Glutamatergic neuron (in vitro differentiated cells): ENCODE measurements at regions not wholly inside any gene's neighbourhood (a gene's known extent, or its start where the extent isn't known, plus 50 kb on each side); places are given as distances from the start of the nearest gene placed in this dataset.
A peak's percentile ranks its signal among the peaks of the same experiment; 100 is the strongest.

ENCODE experiments used
- DNase-seq: peaks from one replicate; pipeline ENCODE4 v3.0.0; 2022
- H3K27ac Mint-ChIP-seq: one replicate; pipeline ENCODE4 v1.8.0; 2020; ENCODE audit warnings: mild to moderate bottlenecking, mixed read lengths, inconsistent platforms; ENCODE audit not compliant: unreplicated experiment
- H3K27me3 Mint-ChIP-seq: one replicate; pipeline ENCODE4 v1.8.0; 2020; ENCODE audit warnings: mild to moderate bottlenecking, moderate library complexity, mixed read lengths, inconsistent platforms; ENCODE audit not compliant: unreplicated experiment
- H3K36me3 Mint-ChIP-seq: one replicate; pipeline ENCODE4 v1.8.0; 2020; ENCODE audit warnings: mild to moderate bottlenecking, mixed read lengths, inconsistent platforms; ENCODE audit not compliant: unreplicated experiment
- H3K4me1 Mint-ChIP-seq: one replicate; pipeline ENCODE4 v1.8.0; 2020; ENCODE audit warnings: mild to moderate bottlenecking, low read depth, mixed read lengths, inconsistent platforms; ENCODE audit not compliant: unreplicated experiment
- H3K4me3 Mint-ChIP-seq: one replicate; pipeline ENCODE4 v1.8.0; 2020; ENCODE audit warnings: mild to moderate bottlenecking, mixed read lengths, inconsistent platforms; ENCODE audit not compliant: unreplicated experiment
- H3K9me3 Mint-ChIP-seq: one replicate; pipeline ENCODE4 v1.8.0; 2020; ENCODE audit warnings: mild to moderate bottlenecking, moderate library complexity, mixed read lengths, inconsistent platforms; ENCODE audit not compliant: unreplicated experiment
- CTCF ChIP-seq: fragments of 200-600 bp; sonication (generic); IDR thresholded peaks from one replicate; pipeline ENCODE4 v1.5.0; 2021; ENCODE audit not compliant: partially characterized antibody, unreplicated experiment

DNA sequence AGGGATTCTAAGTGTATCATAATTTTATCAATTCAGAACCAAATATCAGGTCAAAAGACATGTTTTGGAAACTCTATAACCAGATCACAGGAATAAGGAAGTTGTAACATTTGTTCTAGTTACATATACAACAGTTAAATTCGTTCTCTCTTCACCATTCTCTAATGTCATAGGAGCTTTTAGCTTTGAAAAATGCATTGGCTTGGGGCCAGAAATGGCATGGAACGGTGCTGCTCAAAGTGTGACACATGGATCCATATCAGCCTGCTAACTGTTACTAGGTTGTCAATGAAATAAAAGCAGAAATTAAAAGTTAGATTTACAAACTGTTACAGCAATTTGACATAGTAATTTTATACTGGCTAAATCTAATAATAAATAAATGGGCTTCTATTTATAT is 120.3 kb downstream of the LCA5 start:
- no peak for DNase-seq
- H3K9me3 Mint-ChIP-seq, result peaks cover under 1% of the 10 kb centered on the region
- H3K36me3 Mint-ChIP-seq, result no peaks in the 10 kb centered on the region
- TF ChIP-seq CTCF, result no peak
- H3K27ac Mint-ChIP-seq, result no peak overlapping the region
- no peaks in the 10 kb centered on the region for H3K27me3 Mint-ChIP-seq
- H3K4me3 Mint-ChIP-seq, result no peak overlapping the region
- H3K4me1 Mint-ChIP-seq, result peaks cover 3% of the 10 kb centered on the region

DNA sequence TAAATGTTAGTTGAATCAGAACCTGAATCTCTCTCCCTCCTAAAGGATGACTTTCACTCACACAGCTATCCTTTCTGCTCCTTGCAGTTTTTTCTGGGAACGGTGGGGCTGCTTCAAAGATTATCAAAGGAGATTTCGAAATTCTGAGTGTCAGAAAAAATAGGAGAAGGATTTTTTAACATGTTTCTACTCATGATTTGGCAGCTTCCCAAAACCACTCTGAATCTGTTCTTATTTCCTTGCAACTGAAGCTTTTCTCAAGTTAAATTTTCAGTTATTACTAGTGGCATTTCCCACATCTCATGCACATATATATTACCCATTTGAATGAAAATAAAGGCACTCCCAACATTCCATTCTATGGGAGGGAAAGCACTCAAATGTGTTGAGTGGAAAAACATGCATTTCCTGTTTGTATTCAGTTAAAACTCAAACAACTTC is 123.6 kb downstream of the LCA5 start:
- TF ChIP-seq CTCF, result no peak
- Mint-ChIP-seq H3K27ac (no peak overlapping the region), H3K4me1 (peaks cover 9% of the 10 kb centered on the region), H3K36me3 (no peaks in the 10 kb centered on the region), H3K9me3 (peaks cover 1% of the 10 kb centered on the region), H3K4me3 (no peak overlapping the region), H3K27me3 (no peaks in the 10 kb centered on the region)
- no peak for DNase-seq

- H3K27me3 Mint-ChIP-seq, result no peaks in the 10 kb centered on the region
- H3K36me3 Mint-ChIP-seq, result no peaks in the 10 kb centered on the region
- no peak for DNase-seq
These were observed 126.4 kb downstream of the LCA5 start for GRCh38 chr6:79410806-79411205.

DNA sequence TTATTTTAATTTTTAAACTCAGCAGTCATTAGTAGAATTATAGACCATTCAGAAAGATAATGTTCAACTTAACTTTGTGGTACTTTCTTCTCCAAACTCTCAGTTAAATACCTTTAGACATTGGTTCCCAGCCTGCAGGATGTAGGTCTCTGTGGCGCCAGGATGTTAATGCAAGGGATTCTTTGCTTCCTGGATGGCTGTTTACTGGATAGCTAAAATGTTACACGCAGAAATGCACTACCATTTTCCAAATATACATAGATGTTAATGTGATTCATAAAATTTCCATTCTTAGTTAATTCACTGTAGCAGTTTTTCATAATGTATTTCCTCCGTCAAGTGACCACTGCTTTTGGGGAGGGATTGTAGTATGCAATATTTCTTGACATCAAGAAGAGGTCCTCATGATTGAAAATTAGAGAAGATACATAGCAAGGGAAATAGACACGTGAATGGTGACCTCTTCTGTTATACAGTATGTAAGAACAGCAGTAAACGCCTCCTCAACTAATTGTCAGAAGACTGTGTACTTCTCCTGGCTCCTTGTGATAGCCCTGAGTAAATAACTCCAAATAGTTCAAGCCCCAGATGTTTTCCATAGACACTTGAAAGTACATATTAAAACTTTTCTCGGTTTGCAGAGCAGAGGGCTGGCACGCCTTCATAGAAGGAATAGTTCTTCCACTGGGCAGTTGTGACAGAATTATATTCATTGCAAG is 128.8 kb downstream of the LCA5 start:
- no peak overlapping the region for H3K27ac Mint-ChIP-seq
- no peak overlapping the region for H3K4me3 Mint-ChIP-seq
- no peak for DNase-seq
- no peaks in the 10 kb centered on the region for H3K27me3 Mint-ChIP-seq
- peaks cover 1% of the 10 kb centered on the region for H3K9me3 Mint-ChIP-seq
- no peak for TF ChIP-seq CTCF
- no peaks in the 10 kb centered on the region for H3K36me3 Mint-ChIP-seq
- peaks cover 9% of the 10 kb centered on the region for H3K4me1 Mint-ChIP-seq

More at GRCh38 chr6:79410806-79411205, 126.4 kb downstream of the LCA5 start:
- Mint-ChIP-seq H3K4me3 (no peak overlapping the region), H3K4me1 (peaks cover 9% of the 10 kb centered on the region), H3K9me3 (peaks cover 1% of the 10 kb centered on the region), H3K27ac (no peak overlapping the region)
- no peak for TF ChIP-seq CTCF

DNA sequence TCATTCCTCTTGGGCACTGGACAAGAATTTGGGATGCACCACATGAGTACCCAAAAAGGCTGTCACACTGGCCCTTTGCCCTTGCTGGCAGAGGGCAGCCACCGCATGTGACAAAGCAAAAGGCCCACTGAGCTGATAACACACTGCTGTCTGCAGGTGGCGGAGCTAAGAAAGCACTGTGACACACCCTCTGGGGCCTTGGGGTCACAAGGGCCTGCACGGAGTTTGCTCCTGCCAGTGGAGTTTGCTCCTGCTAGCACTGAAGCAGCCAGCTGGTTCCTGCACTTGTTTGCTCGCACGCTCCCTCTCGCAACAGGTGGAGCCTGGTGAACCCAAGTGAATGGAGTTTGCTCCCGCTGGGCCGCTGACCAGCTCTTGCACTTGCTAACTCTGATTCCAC is 132.6 kb downstream of the LCA5 start:
- DNase-seq, result peak; percentile 16
- H3K9me3 Mint-ChIP-seq, result no peaks in the 10 kb centered on the region
- H3K36me3 Mint-ChIP-seq, result no peaks in the 10 kb centered on the region
- no peaks in the 10 kb centered on the region for H3K4me1 Mint-ChIP-seq
- TF ChIP-seq CTCF, result no peak
- H3K27ac Mint-ChIP-seq, result no peak overlapping the region
- H3K4me3 Mint-ChIP-seq, result no peak overlapping the region
- H3K27me3 Mint-ChIP-seq, result no peaks in the 10 kb centered on the region
